Activated CD4-positive, alpha-beta T cell treated with anti-CD3 and anti-CD28 coated beads, Interleukin-2, Interleukin-6, amounts not matched to agents 100 ng/mL and 50 ng/mL, durations not matched to agents 16 hours and 8 hours (primary cell): ENCODE measurements at regions not wholly inside any gene's neighbourhood (a gene's known extent, or its start where the extent isn't known, plus 50 kb on each side); places are given as distances from the start of the nearest gene placed in this dataset.

ENCODE experiments used
- DNase-seq: peaks from one replicate; pipeline ENCODE4 v3.0.0-alpha.2; 2020

DNA sequence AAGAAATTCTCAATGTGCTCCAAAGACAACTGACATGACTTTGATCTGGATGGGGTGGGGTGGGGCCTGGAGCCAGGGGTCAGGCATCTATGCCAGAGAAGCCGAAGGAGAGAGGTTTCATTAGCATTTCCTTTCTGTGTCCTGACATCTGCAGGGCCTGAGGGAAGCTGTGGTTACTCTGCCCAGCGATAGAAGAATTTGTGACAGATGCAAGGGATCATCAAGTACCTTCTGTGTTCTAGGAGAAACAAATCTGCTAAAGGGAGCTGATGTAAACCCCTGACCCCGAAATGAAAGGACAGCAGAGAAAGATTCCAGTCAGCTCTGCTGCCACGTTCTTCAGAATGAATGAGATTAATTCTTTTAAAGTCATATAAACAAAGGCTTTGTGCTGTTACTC is 335.7 kb downstream of the PRELID2 start:
- no peak for DNase-seq

DNA sequence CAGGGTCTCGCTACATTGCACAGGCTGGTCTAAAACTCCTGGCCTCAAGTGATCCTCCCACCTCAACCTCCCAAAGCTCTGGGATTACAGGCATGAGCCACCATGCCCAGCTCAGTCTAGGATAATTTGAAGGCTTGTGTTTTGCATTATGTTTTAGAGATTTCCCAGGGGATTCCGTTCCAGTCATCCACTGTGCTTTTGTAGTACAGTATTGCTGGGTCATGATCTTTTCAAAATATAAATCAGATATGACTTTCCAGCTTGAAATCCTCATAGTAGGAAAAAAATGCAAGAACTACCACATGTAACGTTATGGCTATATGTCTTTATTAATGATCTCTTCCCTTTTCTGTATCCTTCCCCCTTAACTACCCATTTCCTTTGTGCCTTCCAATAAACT is 338.1 kb downstream of the PRELID2 start:
- DNase-seq: no peak

DNA sequence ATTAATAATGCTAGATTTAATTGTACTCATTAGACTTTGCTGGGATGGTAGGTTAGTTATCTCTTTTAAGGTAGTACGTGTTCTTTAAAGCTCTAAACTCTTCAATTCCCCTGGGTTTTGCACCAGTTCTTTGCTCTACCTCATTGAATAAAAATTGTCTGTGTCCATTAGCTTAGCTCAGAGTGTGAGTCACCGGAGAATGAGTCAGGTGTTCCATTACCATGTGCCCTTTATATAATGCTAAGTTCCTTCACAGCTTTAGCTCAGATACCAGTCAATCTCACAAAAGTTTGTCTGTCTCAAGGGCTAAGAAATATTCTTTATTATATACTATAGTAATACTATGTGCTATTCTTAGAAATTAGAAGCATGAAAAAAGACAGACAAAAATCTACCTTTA is 339.4 kb downstream of the PRELID2 start:
- DNase-seq: no peak

DNA sequence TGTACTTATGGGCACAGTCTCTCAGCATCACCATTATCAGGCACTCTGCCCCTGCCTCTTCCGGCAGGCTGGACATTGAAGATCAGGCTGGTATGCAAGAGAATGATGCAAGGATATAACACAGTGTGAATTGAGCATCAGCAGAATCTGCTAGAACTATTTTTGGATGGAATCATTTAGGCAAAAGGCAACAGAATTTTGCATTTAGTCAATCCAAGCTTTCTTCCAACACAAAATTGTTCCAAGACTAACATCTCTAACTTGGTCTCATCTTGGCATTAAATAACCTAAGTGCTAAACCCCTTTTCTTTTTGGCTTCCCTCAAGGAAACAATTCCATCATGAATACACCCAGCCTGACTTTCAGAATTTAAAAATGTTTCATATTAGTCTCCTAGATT is 339.9 kb downstream of the PRELID2 start:
- no peak for DNase-seq

DNA sequence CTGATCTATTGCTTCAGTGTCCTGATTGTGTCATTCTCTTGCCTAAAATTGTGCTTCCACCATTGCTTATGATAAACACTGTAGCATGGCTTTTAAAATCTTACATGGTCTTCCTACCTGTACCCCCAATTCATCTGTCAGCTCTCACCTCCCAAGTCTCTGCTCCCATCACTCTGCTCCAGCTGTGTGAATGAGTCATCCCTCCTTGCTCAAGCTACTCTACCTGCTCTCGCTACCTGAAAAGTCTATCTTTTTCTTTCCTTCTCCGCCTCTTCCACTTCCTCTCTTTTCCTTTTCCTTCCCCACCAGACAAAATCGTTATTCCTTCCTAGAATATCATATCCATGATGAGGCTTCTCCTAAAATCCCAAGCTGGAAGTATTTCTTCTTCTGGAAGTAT is 341.7 kb downstream of the PRELID2 start:
- DNase-seq: no peak

DNA sequence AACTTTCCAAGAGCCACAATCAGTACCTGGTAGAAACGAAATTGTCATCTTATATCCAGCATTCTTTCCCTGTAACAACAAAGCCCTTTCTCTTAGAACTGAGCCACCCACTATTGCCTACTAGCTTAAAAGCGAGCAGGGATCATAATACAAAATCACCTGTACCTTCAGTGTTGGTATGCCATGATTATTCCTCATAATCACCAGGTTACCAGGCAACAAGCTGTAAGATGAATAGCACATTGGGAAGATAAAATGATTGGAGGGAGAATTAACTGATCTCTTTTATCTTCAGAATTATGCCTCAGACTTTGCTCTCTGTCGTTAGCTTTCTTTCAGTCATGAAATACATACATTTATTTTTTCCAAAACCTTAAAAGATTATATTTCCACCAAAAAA is 345.6 kb downstream of the PRELID2 start:
- no peak for DNase-seq

DNA sequence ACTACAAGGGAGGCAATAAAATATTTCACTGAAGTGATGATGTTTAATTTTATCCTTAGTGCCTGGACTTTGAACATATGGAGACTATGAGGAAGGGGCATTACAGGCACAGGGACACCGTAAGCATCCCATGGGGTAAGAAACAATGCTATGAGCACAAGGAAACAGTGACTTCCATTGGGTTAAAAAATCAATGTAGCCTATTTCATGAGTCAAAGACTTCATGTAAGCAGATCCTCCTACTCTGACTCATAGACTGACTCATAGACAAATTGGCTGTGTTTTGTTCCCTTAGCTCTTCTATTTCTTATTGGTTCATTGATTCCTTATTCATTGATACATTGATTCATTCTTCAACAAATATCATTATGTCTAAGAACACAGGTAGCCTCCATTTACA is 351.0 kb downstream of the PRELID2 start:
- DNase-seq: no peak

DNA sequence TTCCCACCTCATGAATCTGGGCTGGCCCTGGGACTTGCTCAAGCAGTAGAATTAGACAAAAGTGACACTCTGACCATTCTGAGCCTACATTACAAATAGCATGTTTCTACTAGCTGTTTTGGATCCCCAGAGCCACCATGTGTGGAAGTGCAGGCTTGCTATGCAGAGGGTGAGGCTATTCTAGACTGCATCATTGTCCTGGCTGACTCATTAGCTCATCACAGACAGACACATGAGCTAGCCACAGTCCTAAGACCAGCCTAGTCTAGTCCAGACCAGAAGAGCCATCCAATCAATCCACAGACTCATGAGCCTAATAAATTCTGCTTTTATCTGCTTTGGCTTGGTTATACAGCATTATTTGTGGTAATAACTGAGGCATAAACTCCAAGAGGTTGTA is 351.9 kb downstream of the PRELID2 start:
- no peak for DNase-seq

DNA sequence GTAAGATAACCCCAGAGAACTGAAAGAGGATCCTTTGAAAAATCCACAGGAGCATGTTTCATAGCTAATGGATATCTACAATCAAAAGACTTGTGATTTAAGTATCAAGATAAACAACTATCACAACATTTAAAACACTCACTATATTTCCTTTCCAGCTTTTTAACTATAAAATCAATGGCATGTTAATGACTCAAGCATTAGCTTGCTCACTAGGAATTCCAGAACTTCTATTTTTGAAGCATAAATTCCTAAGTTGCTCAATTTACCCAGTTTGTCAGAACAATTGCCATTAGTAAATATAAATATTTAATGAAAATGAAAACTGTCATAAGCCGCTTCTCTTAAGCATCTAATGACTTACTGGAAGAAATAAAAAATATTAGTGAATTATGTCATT is 355.3 kb downstream of the PRELID2 start:
- no peak for DNase-seq

DNA sequence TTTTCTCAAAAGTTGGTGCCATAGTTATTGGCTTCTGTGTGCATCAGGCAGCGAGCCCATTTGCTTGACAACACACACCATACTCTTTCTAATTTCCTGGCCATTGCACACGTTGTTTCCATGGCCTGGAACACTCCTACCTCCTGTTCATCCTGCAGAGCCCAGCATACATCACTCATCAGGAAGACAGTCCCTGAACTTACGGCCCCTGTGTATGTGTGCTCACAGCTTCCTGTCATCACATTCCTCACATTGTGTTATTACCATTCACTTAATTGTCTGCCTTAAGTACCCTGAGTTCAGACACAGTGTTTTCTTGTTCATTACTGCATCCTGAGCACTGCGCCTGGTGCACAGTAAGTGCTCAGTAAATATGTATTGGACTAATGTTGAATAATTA is 355.9 kb downstream of the PRELID2 start:
- no peak for DNase-seq

DNA sequence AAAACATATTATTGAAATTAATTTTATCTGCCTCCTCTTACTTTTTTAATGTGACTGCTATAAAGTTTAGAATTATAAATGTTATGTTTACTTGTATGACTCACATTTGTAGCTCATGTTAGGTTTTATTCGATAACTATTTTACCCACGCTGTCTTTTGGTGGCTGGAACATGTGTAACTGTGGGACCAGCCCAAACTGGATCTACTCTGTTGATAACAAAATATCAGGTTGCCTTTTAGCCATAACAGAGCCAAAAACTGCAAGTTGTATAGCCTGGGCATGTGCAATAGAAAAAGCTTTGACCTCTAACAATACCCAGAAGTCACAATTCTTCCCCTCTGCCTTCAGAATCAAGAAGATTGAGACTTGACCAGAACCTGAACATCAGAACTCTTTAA is 356.5 kb downstream of the PRELID2 start:
- DNase-seq: no peak

DNA sequence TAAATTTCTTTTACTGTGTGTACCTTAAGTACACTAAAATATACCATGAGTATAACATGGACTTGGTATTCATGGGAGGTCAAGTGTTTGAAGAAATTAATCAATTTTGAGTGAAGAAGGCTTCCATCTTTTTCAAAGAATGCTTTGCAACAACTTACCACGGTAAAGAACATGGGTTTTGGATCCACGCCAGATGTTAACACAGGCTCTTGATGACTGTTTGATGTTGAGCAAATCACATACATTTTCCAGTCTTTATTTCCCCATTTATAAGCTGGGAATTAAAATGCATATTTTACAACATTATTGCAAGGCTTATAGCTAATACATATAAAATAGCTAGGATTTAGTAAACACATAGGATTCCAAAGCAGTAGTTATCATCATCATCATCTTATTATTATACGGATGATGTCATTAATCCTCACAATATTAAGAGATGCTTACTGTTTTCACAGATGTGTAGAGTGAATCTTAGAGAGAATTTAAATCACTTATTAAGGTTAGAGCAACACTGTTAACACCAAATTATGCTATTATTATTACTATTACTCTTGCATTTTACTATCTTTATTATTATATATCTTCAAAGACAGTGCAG is 362.0 kb downstream of the PRELID2 start:
- DNase-seq: no peak

DNA sequence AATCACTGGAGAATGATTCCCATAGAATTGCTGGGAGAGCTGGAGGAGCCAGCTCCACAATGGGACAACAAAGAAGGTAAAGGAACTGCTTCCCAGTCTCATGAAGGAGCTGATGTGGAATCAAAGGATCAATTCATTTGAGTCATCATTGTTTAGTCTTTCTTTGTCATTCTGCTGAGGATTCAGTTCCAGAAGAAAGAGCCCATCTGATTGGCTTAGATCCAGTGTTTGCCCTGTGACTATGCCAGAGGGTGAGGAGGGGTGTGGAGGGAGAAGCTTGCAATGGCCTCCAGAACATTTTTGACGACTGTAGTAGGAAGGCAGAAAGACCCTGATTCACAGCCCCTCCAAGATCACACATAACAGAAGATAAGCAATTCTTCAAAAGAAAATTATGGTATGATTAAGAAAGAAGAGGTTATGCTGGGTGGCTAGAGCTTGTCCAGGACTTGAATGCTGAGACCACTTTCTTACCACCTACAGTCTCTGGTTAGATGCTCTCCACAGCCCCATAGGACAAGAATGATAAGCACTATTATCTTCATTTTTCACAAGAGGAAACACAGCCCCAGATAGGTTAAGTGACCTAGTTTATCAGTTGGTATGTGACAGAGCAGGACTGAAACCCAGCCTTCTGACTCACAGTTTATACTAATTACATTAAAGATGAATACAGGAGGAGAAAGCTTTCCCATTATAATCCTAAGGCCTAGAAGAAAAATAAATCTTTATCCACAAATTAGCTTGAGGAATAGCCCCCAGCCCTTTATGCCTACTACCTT is 363.1 kb downstream of the PRELID2 start:
- DNase-seq: no peak

DNA sequence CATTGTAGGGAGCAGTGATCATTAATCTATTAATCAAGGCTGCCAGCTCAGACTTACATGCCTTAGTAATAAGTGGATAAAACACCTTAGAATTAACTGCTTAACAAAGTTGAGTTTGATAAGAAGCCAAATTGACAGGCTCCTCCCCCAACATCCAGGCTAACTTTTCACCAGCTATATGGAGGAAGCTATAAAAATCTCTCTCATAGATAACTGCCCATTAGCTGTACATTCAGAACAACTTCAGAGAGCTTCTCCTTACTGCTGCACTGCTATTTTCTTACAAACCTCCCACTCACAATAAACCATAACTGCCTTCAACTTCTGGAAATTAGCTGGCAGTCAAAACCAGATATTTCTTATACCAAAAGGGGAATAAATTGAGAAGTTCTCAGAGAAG is 364.1 kb downstream of the PRELID2 start:
- DNase-seq: no peak

DNA sequence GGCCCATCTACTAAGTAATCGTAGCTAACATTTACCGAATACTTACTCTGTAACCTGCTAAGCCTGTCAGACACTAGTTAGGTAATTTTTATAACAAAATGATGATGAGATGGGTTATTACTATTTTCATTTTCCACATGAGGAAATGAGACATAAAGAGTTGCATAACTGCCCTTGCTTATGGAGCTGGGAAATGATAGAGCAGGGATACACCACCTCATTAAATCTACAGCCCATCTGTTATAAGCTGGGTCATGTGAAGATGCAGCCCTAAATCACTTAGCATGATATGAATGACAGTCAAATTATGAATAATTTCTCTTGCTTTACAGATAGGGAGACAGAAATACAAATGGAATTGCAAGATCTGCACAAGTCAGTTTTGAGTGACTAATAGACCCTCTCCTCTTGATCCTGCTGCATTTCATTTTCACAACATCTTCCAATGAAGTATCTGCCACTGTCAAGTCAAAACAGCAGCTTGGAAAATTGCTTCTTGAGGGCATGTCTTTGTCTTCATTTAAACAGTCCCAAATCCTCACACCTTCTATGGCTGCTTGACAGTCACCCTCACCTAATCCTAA is 364.7 kb downstream of the PRELID2 start:
- no peak for DNase-seq

DNA sequence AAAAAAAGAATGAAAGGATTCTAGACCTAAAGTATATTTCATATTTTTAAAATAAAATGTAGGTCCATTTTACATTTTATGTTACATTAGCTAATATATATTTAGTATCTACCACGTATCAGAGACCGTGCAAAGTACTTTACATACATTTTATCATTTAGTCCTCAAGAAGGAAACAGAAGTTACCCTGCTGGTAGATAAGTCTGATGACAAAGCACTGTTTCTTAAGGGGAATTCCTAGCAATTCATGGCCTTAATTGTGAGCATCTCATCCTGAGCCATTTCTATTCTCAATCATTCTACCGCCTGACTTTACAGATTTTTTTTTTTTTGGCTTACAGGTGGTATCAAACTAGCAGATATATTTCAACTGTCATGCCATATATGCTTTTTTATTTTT is 367.7 kb downstream of the PRELID2 start:
- DNase-seq: no peak

DNA sequence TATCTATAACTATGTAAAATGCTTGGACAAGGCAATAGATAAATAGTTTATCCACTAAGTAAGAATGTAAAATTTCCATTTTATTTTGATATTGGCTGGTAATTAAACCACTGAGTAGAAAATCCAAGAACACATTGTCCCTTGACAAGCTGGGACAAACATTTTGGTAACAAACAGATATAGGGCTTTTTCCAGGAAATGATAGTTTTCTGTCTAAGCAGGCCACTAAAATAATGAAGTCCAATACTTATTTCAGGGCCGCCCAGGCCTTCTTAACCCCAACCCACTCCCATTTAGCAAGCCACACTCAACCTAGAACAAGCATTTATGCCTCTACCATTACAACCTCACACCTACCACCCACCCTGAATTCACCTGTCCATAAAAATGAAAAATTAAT is 368.6 kb downstream of the PRELID2 start:
- no peak for DNase-seq

DNA sequence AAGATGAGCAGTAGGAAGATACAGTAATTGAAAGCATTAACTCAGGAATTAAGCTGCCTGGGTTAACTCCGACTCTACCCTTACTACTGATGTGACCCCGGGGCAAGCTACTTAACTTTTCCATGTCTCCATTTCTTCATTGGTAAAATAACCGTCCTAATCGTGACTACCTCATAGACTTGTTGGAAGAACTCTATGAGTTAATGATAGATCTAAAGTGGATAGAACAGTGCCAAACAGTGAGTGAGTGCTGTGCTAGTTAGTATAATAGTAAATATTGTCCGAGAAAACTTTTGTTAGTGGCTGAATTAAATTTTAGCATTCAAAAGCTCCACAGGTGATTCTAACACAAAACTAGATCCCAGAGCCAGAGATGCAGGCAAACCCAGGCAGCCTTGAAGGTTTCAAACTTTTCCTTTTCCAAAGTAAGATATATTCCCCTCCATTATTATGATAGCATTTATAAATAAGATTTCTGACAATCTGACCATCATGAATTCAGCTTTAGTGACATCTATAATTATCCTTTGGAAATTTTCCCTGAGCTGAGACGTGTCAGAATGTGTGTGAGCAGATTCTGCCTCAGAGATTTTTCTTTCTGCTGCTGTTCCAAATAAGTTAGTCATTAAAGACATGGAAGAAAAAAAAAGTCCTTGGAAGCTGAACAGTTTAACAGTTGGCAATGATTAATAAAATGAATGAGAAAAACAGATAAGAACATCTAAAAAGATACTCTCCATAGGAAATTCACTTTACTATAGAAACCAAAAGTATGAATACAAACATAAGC is 369.5 kb downstream of the PRELID2 start:
- no peak for DNase-seq

DNA sequence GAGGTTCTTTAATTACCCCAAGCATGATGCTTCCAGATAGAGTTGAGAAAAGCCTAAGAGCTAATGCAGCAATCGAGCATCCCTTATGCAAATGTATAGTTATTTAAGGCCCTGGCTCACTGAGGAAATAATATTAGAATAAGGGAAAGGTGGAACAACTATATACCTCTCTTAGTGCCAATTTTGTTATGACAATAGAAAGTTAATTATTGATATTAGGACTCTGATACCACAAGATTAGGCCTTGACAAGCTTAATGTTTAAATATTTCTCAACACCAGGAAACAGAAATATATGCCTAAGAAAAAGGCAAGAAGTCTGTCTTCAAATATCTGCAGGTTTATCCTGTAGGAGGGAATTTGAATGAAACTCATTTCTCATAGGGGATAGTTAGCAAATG is 371.0 kb downstream of the PRELID2 start:
- DNase-seq: no peak

DNA sequence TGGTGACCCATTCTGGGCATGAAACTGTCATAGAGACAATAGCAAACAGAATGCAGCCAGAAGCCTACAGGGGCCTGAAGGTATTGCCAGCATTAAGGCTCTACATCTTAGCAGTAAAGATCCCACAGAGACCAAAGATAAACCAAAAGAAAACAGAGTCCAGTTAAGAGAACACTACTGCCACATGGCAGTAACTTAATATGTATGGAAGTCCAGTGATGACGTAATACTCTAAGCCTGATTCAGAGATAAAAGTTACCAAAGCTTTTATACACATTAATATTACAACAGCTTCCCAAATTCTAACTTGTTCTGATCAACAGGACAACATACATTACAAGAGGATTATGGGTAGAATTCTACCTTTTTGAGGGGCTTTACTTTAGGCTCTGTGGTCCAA is 371.5 kb downstream of the PRELID2 start:
- no peak for DNase-seq

DNA sequence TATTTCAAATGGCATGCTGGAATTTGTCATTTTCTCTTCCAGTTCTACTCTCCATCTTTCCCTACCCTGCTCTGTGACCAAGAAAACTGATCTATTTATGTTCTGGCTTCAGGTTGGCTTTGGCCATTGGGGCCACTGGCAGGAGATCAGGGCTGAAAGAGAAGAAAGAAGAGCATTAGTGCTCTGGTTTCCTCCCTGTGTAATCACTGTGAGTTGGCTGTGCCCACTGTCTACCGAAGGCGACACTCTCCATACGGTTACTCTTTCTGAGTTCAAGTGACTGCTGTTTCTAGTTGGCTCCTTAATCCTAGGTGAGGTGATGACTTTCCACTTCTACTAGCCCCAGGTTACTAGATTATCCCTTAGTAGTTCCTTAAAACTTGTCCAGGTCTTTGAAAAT is 372.6 kb downstream of the PRELID2 start:
- DNase-seq: no peak

DNA sequence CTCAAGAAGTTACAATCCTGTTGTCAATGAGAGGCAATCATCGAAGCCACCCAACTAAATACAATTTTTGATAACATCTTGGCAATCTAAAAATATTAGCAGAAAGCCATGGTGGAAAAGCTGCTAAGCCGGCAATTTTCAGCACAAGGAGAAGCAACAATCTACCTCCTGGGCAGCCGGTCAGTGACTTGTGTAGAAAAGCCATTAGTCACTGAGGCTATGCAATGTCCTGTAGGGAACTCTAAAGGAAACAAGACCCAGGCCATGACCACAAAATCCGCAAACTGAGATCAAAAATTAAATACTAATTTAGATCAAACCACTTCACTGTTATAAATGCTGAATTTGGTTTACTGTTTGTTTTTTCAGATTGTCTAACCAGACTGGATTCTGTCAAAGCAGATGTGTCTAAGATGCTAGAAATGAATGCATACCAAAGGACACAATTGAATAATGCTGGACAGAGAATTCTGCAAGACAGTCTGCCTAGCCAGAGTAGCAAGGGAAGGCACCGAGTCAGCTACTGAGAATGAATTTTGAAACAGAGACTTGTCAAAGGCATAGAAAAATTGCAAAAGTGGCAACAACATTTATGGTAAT is 384.8 kb downstream of the PRELID2 start:
- no peak for DNase-seq

DNA sequence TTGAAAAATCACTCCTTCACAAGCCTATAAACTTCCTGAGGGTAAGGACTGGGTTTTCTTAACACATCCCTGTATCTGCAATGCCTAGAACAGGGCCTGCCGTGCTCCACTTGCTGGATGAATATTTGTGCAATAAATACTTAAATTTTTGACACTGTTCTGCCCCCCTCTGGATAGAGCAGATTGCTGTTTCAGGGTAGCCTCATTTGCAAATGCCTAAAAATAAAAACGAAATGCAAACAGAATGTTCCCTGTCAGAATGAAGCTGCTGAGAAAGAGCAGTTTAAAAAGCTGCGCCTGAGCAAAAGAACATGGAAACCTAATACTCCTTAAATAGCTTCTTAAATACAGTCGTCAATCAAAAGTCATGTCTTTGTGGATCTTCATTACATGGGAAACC is 385.3 kb downstream of the PRELID2 start:
- no peak for DNase-seq
